ENCODE measurements at regions not wholly inside any gene's neighbourhood (a gene's known extent, or its start where the extent isn't known, plus 50 kb on each side); places are given as distances from the start of the nearest gene placed in this dataset.
"Not testable (repeated sequence)": the region's sequence is repeated elsewhere in the genome, so short reads cannot be mapped to it uniquely, and the experiment has no call there.

DNA sequence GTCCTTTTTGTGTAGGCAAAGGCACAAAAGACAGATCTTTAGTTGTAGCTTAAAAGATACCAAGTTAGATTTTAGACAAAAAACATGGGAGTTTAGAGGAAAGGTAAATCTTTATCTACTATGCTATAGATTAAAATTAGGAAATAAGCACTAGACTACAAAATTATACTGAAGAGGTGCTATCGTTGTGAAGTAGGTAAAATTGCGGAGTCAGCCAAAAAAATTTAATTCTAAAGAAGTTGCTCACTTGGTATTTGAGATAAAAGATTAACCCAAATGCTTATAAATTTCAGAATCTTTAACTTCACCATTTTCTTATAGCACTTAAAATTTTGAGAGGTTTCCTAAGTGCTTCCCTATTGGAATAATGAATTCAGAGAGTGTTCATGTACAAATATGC is 604.1 kb downstream of the GRXCR1 start:
- no peak for DNase-seq (ENCODE audit: low read depth, low spot score)
- no peaks in the 10 kb centered on the region for H3K36me3 ChIP-seq (ENCODE audit: control insufficient read depth, insufficient read depth, low read length)
- no peaks in the 10 kb centered on the region for H3K4me1 ChIP-seq (ENCODE audit: control insufficient read depth, insufficient read depth, low read length)
- WGBS (ENCODE audit: insufficient coverage, insufficient read length), result no CpG with 5 or more reads among the region's 2 CpGs
- H3K9me3 ChIP-seq (ENCODE audit: control insufficient read depth, insufficient read depth, low read length), result no peaks in the 10 kb centered on the region
- no peak overlapping the region for H3K4me3 ChIP-seq (ENCODE audit: low read length)
- no peak overlapping the region for H3K27ac ChIP-seq (ENCODE audit: low read length)
- no peaks in the 10 kb centered on the region for H3K27me3 ChIP-seq (ENCODE audit: control insufficient read depth, insufficient read depth, low read length)

DNA sequence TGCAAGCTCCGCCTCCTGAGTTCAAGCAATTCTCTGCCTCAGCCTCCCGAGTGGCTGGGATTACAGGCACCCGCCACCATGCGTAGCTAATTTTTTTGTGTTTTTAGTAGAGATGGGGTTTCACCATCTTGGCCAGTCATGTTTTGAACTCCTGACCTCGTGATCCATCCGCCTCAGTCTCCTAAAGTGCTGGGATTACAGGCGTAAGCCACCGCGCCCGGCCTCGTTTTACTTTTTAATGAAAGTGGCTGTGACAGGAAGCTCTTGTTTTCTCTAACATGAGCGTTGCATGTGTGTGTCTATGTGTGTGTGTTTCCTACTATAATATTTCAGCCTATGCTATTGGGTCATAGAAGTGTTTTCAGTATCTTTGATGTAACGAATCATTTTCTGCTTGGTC is 613.3 kb downstream of the GRXCR1 start:
- not testable (repeated sequence) for H3K36me3 ChIP-seq (ENCODE audit: control insufficient read depth, insufficient read depth, low read length); H3K4me3 ChIP-seq (ENCODE audit: low read length); DNase-seq (ENCODE audit: low read depth, low spot score); H3K4me1 ChIP-seq (ENCODE audit: control insufficient read depth, insufficient read depth, low read length); H3K27me3 ChIP-seq (ENCODE audit: control insufficient read depth, insufficient read depth, low read length); H3K27ac ChIP-seq (ENCODE audit: low read length); H3K9me3 ChIP-seq (ENCODE audit: control insufficient read depth, insufficient read depth, low read length)
- WGBS (ENCODE audit: insufficient coverage, insufficient read length), result no CpG with 5 or more reads among the region's 13 CpGs

DNA sequence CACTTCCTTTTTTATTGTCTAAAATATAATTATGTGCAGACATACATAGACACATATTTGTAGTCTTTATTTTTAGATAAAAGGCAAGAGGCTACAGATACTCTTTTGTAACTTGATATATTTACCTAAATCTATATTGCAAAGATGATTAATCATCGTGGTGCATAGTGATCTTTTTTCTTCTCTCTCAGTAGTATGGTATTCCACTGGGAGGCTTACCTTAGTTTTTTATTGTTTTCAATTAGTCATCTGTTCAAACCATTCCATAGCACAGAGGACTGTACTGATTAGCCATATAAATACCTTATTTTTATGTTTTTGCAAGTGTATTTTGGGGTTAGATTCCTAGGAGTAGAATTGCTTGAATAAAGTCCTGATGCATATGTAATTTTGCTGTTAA is 619.7 kb downstream of the GRXCR1 start:
- H3K27ac ChIP-seq (ENCODE audit: low read length), result no peak overlapping the region
- H3K4me1 ChIP-seq (ENCODE audit: control insufficient read depth, insufficient read depth, low read length), result no peaks in the 10 kb centered on the region
- no peaks in the 10 kb centered on the region for H3K27me3 ChIP-seq (ENCODE audit: control insufficient read depth, insufficient read depth, low read length)
- no peaks in the 10 kb centered on the region for H3K36me3 ChIP-seq (ENCODE audit: control insufficient read depth, insufficient read depth, low read length)
- DNase-seq (ENCODE audit: low read depth, low spot score), result no peak
- H3K9me3 ChIP-seq (ENCODE audit: control insufficient read depth, insufficient read depth, low read length), result no peaks in the 10 kb centered on the region
- H3K4me3 ChIP-seq (ENCODE audit: low read length), result no peak overlapping the region
- no CpG with 5 or more reads among the region's 1 CpG for whole genome bisulfite sequencing (ENCODE audit: insufficient coverage, insufficient read length)

DNA sequence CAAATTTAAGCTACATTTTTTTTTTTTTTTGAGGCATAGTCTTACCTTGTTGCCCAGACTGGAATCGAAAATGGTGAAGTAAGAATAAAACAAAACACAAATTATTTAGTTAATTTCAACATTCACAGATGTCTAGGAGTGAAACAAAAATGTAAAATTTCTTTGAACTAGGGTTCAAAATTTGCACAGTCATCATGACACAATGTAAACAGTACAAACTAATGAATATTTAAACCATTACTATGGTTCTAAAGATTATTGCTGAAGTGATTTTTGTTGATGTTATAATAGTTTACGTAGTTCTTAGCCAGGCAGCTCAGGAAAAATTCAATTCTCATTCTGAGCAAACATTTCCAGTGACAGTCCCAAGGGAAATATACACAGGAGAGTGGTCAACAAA is 633.1 kb downstream of the GRXCR1 start:
- H3K27ac ChIP-seq (ENCODE audit: low read length), result no peak overlapping the region
- no CpG with 5 or more reads among the region's 2 CpGs for WGBS (ENCODE audit: insufficient coverage, insufficient read length)
- H3K4me1 ChIP-seq (ENCODE audit: control insufficient read depth, insufficient read depth, low read length), result no peaks in the 10 kb centered on the region
- no peak overlapping the region for H3K4me3 ChIP-seq (ENCODE audit: low read length)
- no peaks in the 10 kb centered on the region for H3K27me3 ChIP-seq (ENCODE audit: control insufficient read depth, insufficient read depth, low read length)
- no peaks in the 10 kb centered on the region for H3K36me3 ChIP-seq (ENCODE audit: control insufficient read depth, insufficient read depth, low read length)
- no peak for DNase-seq (ENCODE audit: low read depth, low spot score)
- H3K9me3 ChIP-seq (ENCODE audit: control insufficient read depth, insufficient read depth, low read length), result no peaks in the 10 kb centered on the region

DNA sequence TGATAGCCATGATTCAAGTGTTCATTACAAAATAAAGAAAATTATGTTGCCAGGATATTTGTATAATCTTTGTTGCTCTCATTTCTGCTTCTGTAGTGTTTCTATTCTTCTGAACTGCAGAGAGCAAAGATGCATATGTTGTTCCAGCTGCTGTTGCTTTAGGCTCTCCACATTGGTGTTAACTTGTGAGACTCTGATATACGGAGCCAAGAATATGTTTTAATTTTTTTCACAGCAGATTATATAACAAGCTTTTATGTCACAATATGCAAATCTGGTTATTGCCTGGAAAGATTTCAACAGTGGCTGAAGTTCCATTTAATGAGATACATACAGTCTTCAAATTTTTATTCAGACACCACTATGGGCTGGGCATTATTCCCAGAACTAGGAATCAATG is 655.0 kb downstream of the GRXCR1 start:
- no peak for DNase-seq (ENCODE audit: low read depth, low spot score)
- Histone ChIP-seq H3K4me3 (ENCODE audit: low read length) (no peak overlapping the region), H3K36me3 (ENCODE audit: control insufficient read depth, insufficient read depth, low read length) (no peaks in the 10 kb centered on the region), H3K4me1 (ENCODE audit: control insufficient read depth, insufficient read depth, low read length) (no peaks in the 10 kb centered on the region), H3K27me3 (ENCODE audit: control insufficient read depth, insufficient read depth, low read length) (no peaks in the 10 kb centered on the region), H3K27ac (ENCODE audit: low read length) (no peak overlapping the region), H3K9me3 (ENCODE audit: control insufficient read depth, insufficient read depth, low read length) (no peaks in the 10 kb centered on the region)
- WGBS (ENCODE audit: insufficient coverage, insufficient read length), result no CpG with 5 or more reads among the region's 1 CpG

DNA sequence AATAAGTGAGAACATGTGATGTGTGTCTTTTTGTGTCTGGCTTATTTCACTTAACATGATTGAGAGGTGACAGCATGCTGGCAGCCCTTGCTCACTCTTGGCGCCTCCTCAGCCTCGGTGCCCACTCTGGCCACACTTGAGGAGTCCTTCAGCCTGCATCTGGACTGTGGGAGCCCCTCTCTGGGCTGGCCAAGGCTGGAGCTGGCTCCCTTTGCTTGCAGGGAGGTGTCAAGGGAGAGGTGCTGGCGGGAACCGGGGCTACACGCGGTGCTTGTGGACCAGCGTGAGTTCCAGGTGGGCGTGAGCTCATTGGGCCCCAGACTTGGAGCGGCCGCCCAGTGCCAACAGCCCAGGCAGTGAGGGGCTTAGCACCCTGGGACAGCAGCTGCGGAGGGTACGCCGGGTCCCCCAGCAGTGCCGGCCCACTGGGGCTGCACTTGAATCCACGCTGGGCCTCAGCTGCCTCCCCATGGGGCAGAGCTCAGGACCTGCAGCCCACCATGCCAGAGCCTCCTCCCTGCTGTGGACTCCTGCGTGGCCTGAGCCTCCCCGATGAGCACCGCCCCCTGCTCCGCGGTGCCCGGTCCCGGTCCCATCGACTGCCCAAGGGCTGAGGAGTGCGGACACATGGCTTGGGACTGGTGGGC is 658.6 kb downstream of the GRXCR1 start:
- no peaks in the 10 kb centered on the region for H3K36me3 ChIP-seq (ENCODE audit: control insufficient read depth, insufficient read depth, low read length)
- WGBS (ENCODE audit: insufficient coverage, insufficient read length), result no CpG with 5 or more reads among the region's 24 CpGs
- no peak for DNase-seq (ENCODE audit: low read depth, low spot score)
- H3K4me1 ChIP-seq (ENCODE audit: control insufficient read depth, insufficient read depth, low read length), result no peaks in the 10 kb centered on the region
- no peaks in the 10 kb centered on the region for H3K27me3 ChIP-seq (ENCODE audit: control insufficient read depth, insufficient read depth, low read length)
- no peak overlapping the region for H3K27ac ChIP-seq (ENCODE audit: low read length)
- no peak overlapping the region for H3K4me3 ChIP-seq (ENCODE audit: low read length)
- no peaks in the 10 kb centered on the region for H3K9me3 ChIP-seq (ENCODE audit: control insufficient read depth, insufficient read depth, low read length)

DNA sequence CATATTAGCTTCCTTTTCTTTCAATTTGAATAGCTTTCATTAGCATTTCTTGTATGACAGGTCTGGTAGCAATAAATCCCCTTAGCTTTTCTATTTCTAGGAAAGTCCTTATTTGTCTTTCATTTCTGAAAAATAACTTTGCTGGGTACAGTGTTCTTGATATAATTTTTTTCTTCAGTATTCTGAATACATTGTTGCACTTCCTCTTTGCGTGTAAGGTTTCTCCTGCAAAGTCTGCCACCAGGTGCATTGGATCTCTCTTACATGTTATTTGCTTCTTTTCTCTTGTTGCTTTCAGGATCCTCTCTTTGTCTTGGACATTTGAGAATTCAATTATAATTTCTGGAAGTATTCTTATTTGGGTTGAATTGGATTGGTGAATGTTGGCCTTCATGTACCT is 663.7 kb downstream of the GRXCR1 start:
- Histone ChIP-seq H3K27me3 (ENCODE audit: control insufficient read depth, insufficient read depth, low read length) (no peaks in the 10 kb centered on the region), H3K27ac (ENCODE audit: low read length) (no peak overlapping the region), H3K9me3 (ENCODE audit: control insufficient read depth, insufficient read depth, low read length) (no peaks in the 10 kb centered on the region; the same call in 1 of the 2 replicates), H3K4me1 (ENCODE audit: control insufficient read depth, insufficient read depth, low read length) (no peaks in the 10 kb centered on the region), H3K36me3 (ENCODE audit: control insufficient read depth, insufficient read depth, low read length) (no peaks in the 10 kb centered on the region), H3K4me3 (ENCODE audit: low read length) (no peak overlapping the region)
- no CpG with 5 or more reads among the region's 1 CpG for WGBS (ENCODE audit: insufficient coverage, insufficient read length)
- DNase-seq (ENCODE audit: low read depth, low spot score), result no peak

DNA sequence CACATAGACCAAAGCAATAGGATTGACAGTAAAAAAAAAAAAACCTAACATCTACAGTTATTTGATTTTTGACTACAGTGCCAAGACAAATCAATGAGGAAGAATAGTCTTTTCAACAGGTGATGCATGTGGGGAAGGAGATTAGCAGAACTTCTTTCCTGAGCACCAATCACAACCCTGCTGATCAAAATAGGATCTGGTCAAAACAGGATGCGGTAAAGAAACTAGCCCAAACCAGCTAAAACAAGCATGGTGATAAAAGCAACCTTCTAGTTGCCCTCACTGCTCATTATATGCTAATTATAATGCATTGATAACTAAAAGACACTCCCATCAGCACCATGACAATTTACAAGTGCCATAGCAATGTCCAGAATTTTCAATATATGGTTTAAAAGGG is 667.5 kb downstream of the GRXCR1 start:
- WGBS (ENCODE audit: insufficient coverage, insufficient read length), result no CpG with 5 or more reads among the region's 1 CpG
- DNase-seq (ENCODE audit: low read depth, low spot score), result no peak
- H3K4me1 ChIP-seq (ENCODE audit: control insufficient read depth, insufficient read depth, low read length), result no peaks in the 10 kb centered on the region
- H3K27me3 ChIP-seq (ENCODE audit: control insufficient read depth, insufficient read depth, low read length), result no peaks in the 10 kb centered on the region
- H3K36me3 ChIP-seq (ENCODE audit: control insufficient read depth, insufficient read depth, low read length), result no peaks in the 10 kb centered on the region
- no peaks in the 10 kb centered on the region; the same call in 1 of the 2 replicates for H3K9me3 ChIP-seq (ENCODE audit: control insufficient read depth, insufficient read depth, low read length)
- H3K4me3 ChIP-seq (ENCODE audit: low read length), result no peak overlapping the region
- no peak overlapping the region for H3K27ac ChIP-seq (ENCODE audit: low read length)

DNA sequence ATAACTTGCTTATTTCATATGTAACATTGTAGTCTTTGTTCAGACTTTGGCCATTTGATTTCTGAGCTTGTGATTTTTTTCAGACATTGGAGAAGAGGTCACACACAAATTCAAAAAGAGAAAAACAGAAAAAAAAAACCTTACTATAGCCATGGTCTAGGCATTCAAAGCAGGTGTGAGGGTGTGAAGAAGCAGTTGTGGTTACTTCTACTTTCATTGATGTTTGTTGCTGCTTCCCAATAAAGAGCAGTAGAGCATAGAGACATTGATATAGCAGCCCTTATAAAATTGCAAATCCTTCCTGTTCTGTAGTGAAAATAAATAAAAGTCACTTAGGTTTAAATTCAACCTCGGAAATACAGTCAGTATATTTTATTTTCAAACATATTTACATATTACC is 671.6 kb downstream of the GRXCR1 start:
- Histone ChIP-seq H3K9me3 (ENCODE audit: control insufficient read depth, insufficient read depth, low read length) (no peaks in the 10 kb centered on the region), H3K27me3 (ENCODE audit: control insufficient read depth, insufficient read depth, low read length) (no peaks in the 10 kb centered on the region), H3K36me3 (ENCODE audit: control insufficient read depth, insufficient read depth, low read length) (no peaks in the 10 kb centered on the region), H3K4me3 (ENCODE audit: low read length) (no peak overlapping the region), H3K4me1 (ENCODE audit: control insufficient read depth, insufficient read depth, low read length) (no peaks in the 10 kb centered on the region), H3K27ac (ENCODE audit: low read length) (no peak overlapping the region)
- WGBS (ENCODE audit: insufficient coverage, insufficient read length), result no CpG with 5 or more reads among the region's 1 CpG
- no peak for DNase-seq (ENCODE audit: low read depth, low spot score)

DNA sequence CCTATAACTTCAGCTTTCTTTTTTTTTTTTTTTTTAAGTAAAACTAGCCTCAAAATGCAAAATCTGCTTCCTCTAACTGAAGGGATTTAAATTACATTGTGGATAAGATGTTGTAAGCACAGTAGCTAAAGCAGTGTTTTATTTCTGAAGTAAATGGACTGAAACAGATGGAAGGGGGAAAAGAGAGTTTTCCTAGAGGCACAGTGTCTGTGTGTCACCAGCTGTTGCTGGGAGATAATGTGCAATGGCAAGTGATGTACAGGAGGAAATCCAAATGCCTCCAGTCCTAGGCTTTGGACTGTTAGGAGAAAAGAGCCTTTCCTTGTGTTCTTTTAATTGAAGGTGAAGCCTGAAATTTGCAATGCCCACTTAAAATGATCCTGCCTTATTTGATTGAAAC is 672.1 kb downstream of the GRXCR1 start:
- no peak overlapping the region for H3K27ac ChIP-seq (ENCODE audit: low read length)
- no peaks in the 10 kb centered on the region for H3K9me3 ChIP-seq (ENCODE audit: control insufficient read depth, insufficient read depth, low read length)
- no peaks in the 10 kb centered on the region for H3K4me1 ChIP-seq (ENCODE audit: control insufficient read depth, insufficient read depth, low read length)
- no peaks in the 10 kb centered on the region for H3K27me3 ChIP-seq (ENCODE audit: control insufficient read depth, insufficient read depth, low read length)
- H3K36me3 ChIP-seq (ENCODE audit: control insufficient read depth, insufficient read depth, low read length), result no peaks in the 10 kb centered on the region
- DNase-seq (ENCODE audit: low read depth, low spot score), result no peak
- H3K4me3 ChIP-seq (ENCODE audit: low read length), result no peak overlapping the region

DNA sequence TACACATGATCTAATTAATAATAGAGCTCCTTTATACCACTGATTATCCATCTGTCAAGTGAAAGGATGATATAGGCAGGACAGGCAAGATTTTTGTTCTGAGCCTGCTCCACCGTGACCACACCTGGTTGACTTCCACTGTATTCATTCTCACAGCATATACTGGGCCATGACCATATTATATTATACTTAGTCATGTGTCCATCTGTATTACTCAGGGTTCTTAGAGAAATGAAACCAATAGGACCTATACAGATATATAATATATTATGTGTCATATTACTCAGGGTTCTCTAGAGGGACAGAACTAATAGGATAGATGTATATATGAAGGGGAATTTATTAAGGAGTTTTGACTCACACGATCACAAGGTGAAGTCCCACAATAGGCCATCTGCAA is 675.1 kb downstream of the GRXCR1 start:
- DNase-seq (ENCODE audit: low read depth, low spot score), result no peak
- Histone ChIP-seq H3K9me3 (ENCODE audit: control insufficient read depth, insufficient read depth, low read length) (no peaks in the 10 kb centered on the region), H3K4me1 (ENCODE audit: control insufficient read depth, insufficient read depth, low read length) (no peaks in the 10 kb centered on the region), H3K27ac (ENCODE audit: low read length) (no peak overlapping the region), H3K27me3 (ENCODE audit: control insufficient read depth, insufficient read depth, low read length) (no peaks in the 10 kb centered on the region), H3K36me3 (ENCODE audit: control insufficient read depth, insufficient read depth, low read length) (no peaks in the 10 kb centered on the region), H3K4me3 (ENCODE audit: low read length) (no peak overlapping the region)
- no CpG with 5 or more reads among the region's 2 CpGs for WGBS (ENCODE audit: insufficient coverage, insufficient read length)
